Mesendoderm (in vitro differentiated cells): ENCODE measurements at regions not wholly inside any gene's neighbourhood (a gene's known extent, or its start where the extent isn't known, plus 50 kb on each side); places are given as distances from the start of the nearest gene placed in this dataset.

Experiments used
- DNase-seq: peaks from one replicate; pipeline ENCODE4 v3.0.0; 2013
- H2AK5ac ChIP-seq: 2 replicates; pipeline ENCODE4 v1.6.1; 2013; ENCODE audit warnings: low read length, inconsistent platforms
- H2BK120ac ChIP-seq: 2 replicates; pipeline ENCODE4 v1.6.1; 2013; ENCODE audit warnings: low read depth, mild to moderate bottlenecking, low read length, moderate library complexity, mixed read lengths
- H2BK15ac ChIP-seq: replicated peaks from 2 replicates; pipeline ENCODE4 v1.6.1; 2013; ENCODE audit warnings: low read depth, mild to moderate bottlenecking, moderate library complexity
- H2BK5ac ChIP-seq: 2 replicates; pipeline ENCODE4 v1.6.1; 2013; ENCODE audit warnings: low read length, inconsistent platforms
- H3K18ac ChIP-seq: 2 replicates; pipeline ENCODE4 v1.6.1; 2013; ENCODE audit warnings: mild to moderate bottlenecking, low read length, mixed read lengths
- H3K23ac ChIP-seq: one replicate; pipeline ENCODE4 v1.6.1; 2013; ENCODE audit warnings: low read length
- H3K27ac ChIP-seq: 2 replicates; pipeline ENCODE4 v1.5.1; 2013; ENCODE audit warnings: low read depth, mild to moderate bottlenecking, inconsistent platforms, low read length, moderate library complexity
- H3K27me3 ChIP-seq: 2 replicates; pipeline ENCODE4 v1.6.1; 2013; ENCODE audit warnings: low read length, control low read depth, mild to moderate bottlenecking, inconsistent platforms; ENCODE audit not compliant: insufficient read depth, poor library complexity
- H3K36me3 ChIP-seq: 2 replicates; pipeline ENCODE4 v1.6.1; 2013; ENCODE audit warnings: low read length, inconsistent platforms; ENCODE audit not compliant: control insufficient read depth, insufficient read depth
- H3K4ac ChIP-seq: one replicate; pipeline ENCODE4 v1.6.1; 2013; ENCODE audit warnings: low read depth, mild to moderate bottlenecking, low read length, moderate library complexity
- H3K4me1 ChIP-seq: 2 replicates; pipeline ENCODE4 v1.6.1; 2013; ENCODE audit warnings: low read depth, low read length, inconsistent platforms; ENCODE audit not compliant: control insufficient read depth
- H3K4me2 ChIP-seq: 2 replicates; pipeline ENCODE4 v1.6.1; 2013; ENCODE audit warnings: low read length
- H3K4me3 ChIP-seq: 2 replicates; pipeline ENCODE4 v1.5.1; 2013; ENCODE audit warnings: mild to moderate bottlenecking, low read length
- H3K56ac ChIP-seq: one replicate; pipeline ENCODE4 v1.6.1; 2013; ENCODE audit warnings: low read length
- H3K79me1 ChIP-seq: 2 replicates; pipeline ENCODE4 v1.6.1; 2013; ENCODE audit warnings: low read length, inconsistent platforms
- H3K79me2 ChIP-seq: 2 replicates; pipeline ENCODE4 v1.6.1; 2013; ENCODE audit warnings: mild to moderate bottlenecking, low read length; ENCODE audit not compliant: control insufficient read depth, insufficient read depth
- H3K9ac ChIP-seq: 2 replicates; pipeline ENCODE4 v1.6.1; 2013; ENCODE audit warnings: low read length, inconsistent platforms
- H4K5ac ChIP-seq: one replicate; pipeline ENCODE4 v1.6.1; 2013; ENCODE audit warnings: low read length
- H4K8ac ChIP-seq: one replicate; pipeline ENCODE4 v1.6.1; 2013; ENCODE audit warnings: low read depth, mild to moderate bottlenecking, control low read depth, low read length, moderate library complexity
- WGBS: extraction: QIAGEN DNeasy Blood & Tissue Kit; methylation state at CpG from one replicate; pipeline ENCODE4 v1.1.7; 2013; ENCODE audit warnings: low lambda C conversion rate, missing lambda C conversion rate; ENCODE audit not compliant: insufficient coverage; ENCODE audit errors: extremely low coverage; 5-methylcytosine and 5-hydroxymethylcytosine counted together

- Histone ChIP-seq H3K36me3 (no peaks in the 10 kb centered on the region), H3K4me3 (no peak overlapping the region), H3K4me1 (no peaks in the 10 kb centered on the region), H3K56ac (no peak overlapping the region), H3K23ac (no peak overlapping the region), H2BK5ac (no peak overlapping the region), H3K79me2 (no peaks in the 10 kb centered on the region), H3K18ac (no peak overlapping the region), H3K27me3 (no peaks in the 10 kb centered on the region), H2AK5ac (no peak overlapping the region), H4K5ac (no peak overlapping the region), H3K79me1 (no peaks in the 10 kb centered on the region), H3K27ac (no peak overlapping the region), H3K9ac (no peak overlapping the region), H3K4ac (no peak overlapping the region), H3K4me2 (no peak overlapping the region), H2BK120ac (no peak overlapping the region), H2BK15ac (no peak overlapping the region), H4K8ac (no peak overlapping the region)
- WGBS: no CpG with 5 or more reads among the region's 3 CpGs
- DNase-seq: no peak
Observed at GRCh38 chr11:110824912-110825620, 112.8 kb upstream of the ARHGAP20 start.

GRCh38 chr11:110818032-110818687 is 105.9 kb upstream of the ARHGAP20 start:
- Histone ChIP-seq H2AK5ac (no peak overlapping the region), H2BK120ac (no peak overlapping the region), H2BK15ac (no peak overlapping the region), H3K36me3 (no peaks in the 10 kb centered on the region), H3K56ac (no peak overlapping the region), H3K27ac (no peak overlapping the region), H3K27me3 (no peaks in the 10 kb centered on the region), H4K5ac (no peak overlapping the region), H3K4me1 (no peaks in the 10 kb centered on the region), H3K4me2 (no peak overlapping the region), H3K9ac (no peak overlapping the region), H2BK5ac (no peak overlapping the region), H3K79me1 (no peaks in the 10 kb centered on the region), H3K23ac (no peak overlapping the region), H3K18ac (no peak overlapping the region), H3K4me3 (no peak overlapping the region), H3K79me2 (no peaks in the 10 kb centered on the region), H3K4ac (no peak overlapping the region), H4K8ac (no peak overlapping the region)
- DNase-seq: no peak
- no CpG with 5 or more reads among the region's 6 CpGs for WGBS

GRCh38 chr11:110812086-110812733 is 100.0 kb upstream of the ARHGAP20 start:
- no peaks in the 10 kb centered on the region for H3K36me3 ChIP-seq
- H2BK120ac ChIP-seq: no peak overlapping the region
- H3K56ac ChIP-seq: no peak overlapping the region
- no peaks in the 10 kb centered on the region for H3K4me1 ChIP-seq
- H3K27me3 ChIP-seq: no peaks in the 10 kb centered on the region
- H3K4me3 ChIP-seq: no peak overlapping the region
- WGBS: no CpG with 5 or more reads among the region's 5 CpGs
- H4K5ac ChIP-seq: no peak overlapping the region
- no peak overlapping the region for H3K9ac ChIP-seq
- H3K79me1 ChIP-seq: no peaks in the 10 kb centered on the region
- no peak overlapping the region for H2BK5ac ChIP-seq
- H3K23ac ChIP-seq: no peak overlapping the region
- no peak for DNase-seq
- H3K79me2 ChIP-seq: no peaks in the 10 kb centered on the region
- H3K4ac ChIP-seq: no peak overlapping the region
- no peak overlapping the region for H3K18ac ChIP-seq
- no peak overlapping the region for H3K4me2 ChIP-seq
- H3K27ac ChIP-seq: no peak overlapping the region
- H2BK15ac ChIP-seq: no peak overlapping the region
- no peak overlapping the region for H2AK5ac ChIP-seq
- no peak overlapping the region for H4K8ac ChIP-seq

GRCh38 chr11:110809417-110810199 is 97.4 kb upstream of the ARHGAP20 start:
- H3K9ac ChIP-seq: no peak overlapping the region
- H3K79me2 ChIP-seq: no peaks in the 10 kb centered on the region
- H3K4me2 ChIP-seq: no peak overlapping the region
- H3K27me3 ChIP-seq: no peaks in the 10 kb centered on the region
- H3K56ac ChIP-seq: no peak overlapping the region
- no peak overlapping the region for H2BK5ac ChIP-seq
- H3K27ac ChIP-seq: no peak overlapping the region
- no peak for DNase-seq
- no peak overlapping the region for H3K18ac ChIP-seq
- H2BK120ac ChIP-seq: no peak overlapping the region
- H3K23ac ChIP-seq: no peak overlapping the region
- no peaks in the 10 kb centered on the region for H3K79me1 ChIP-seq
- no peak overlapping the region for H4K8ac ChIP-seq
- no peaks in the 10 kb centered on the region for H3K4me1 ChIP-seq
- no peak overlapping the region for H2BK15ac ChIP-seq
- H2AK5ac ChIP-seq: no peak overlapping the region
- WGBS: no CpG with 5 or more reads among the region's 6 CpGs
- H3K4ac ChIP-seq: no peak overlapping the region
- no peaks in the 10 kb centered on the region for H3K36me3 ChIP-seq
- no peak overlapping the region for H4K5ac ChIP-seq
- H3K4me3 ChIP-seq: no peak overlapping the region

GRCh38 chr11:110808248-110808647 is 96.0 kb upstream of the ARHGAP20 start:
- Histone ChIP-seq H3K9ac (no peak overlapping the region), H3K79me2 (no peaks in the 10 kb centered on the region), H3K56ac (no peak overlapping the region), H2BK5ac (no peak overlapping the region), H3K4ac (no peak overlapping the region), H3K27ac (no peak overlapping the region), H3K18ac (no peak overlapping the region), H3K23ac (no peak overlapping the region), H3K27me3 (no peaks in the 10 kb centered on the region), H3K4me3 (no peak overlapping the region), H2AK5ac (no peak overlapping the region), H3K4me2 (no peak overlapping the region), H2BK120ac (no peak overlapping the region), H4K8ac (no peak overlapping the region), H3K79me1 (no peaks in the 10 kb centered on the region), H4K5ac (no peak overlapping the region), H3K4me1 (no peaks in the 10 kb centered on the region), H2BK15ac (no peak overlapping the region), H3K36me3 (no peaks in the 10 kb centered on the region)
- no CpG with 5 or more reads among the region's 6 CpGs for WGBS
- no peak for DNase-seq
